Skeletal muscle satellite cell (primary cell): ENCODE measurements at regions not wholly inside any gene's neighbourhood (a gene's known extent, or its start where the extent isn't known, plus 50 kb on each side); places are given as distances from the start of the nearest gene placed in this dataset.

ENCODE experiments used
- H3K27me3 ChIP-seq: 2 replicates; pipeline ENCODE4 v1.7.0; 2013; ENCODE audit warnings: low read length; ENCODE audit not compliant: control insufficient read depth, insufficient read depth
- H3K36me3 ChIP-seq: 2 replicates; pipeline ENCODE4 v1.7.0; 2013; ENCODE audit warnings: mild to moderate bottlenecking, control low read depth, low read length; ENCODE audit not compliant: insufficient read depth
- H3K4me1 ChIP-seq: 2 replicates; pipeline ENCODE4 v1.7.0; 2013; ENCODE audit warnings: low read length; ENCODE audit not compliant: control insufficient read depth, insufficient read depth
- H3K4me2 ChIP-seq: 2 replicates; pipeline ENCODE4 v1.7.0; 2013; ENCODE audit warnings: mild to moderate bottlenecking, low read length
- H3K4me3 ChIP-seq: 2 replicates; pipeline ENCODE4 v1.7.0; 2013; ENCODE audit warnings: low read length
- H3K9ac ChIP-seq: 2 replicates; pipeline ENCODE4 v1.7.0; 2013; ENCODE audit warnings: mild to moderate bottlenecking, low read depth, low read length, moderate library complexity
- H3K9me3 ChIP-seq: replicated peaks from 2 replicates; pipeline ENCODE4 v1.7.0; 2013; ENCODE audit warnings: mild to moderate bottlenecking, control low read depth, low read length

DNA sequence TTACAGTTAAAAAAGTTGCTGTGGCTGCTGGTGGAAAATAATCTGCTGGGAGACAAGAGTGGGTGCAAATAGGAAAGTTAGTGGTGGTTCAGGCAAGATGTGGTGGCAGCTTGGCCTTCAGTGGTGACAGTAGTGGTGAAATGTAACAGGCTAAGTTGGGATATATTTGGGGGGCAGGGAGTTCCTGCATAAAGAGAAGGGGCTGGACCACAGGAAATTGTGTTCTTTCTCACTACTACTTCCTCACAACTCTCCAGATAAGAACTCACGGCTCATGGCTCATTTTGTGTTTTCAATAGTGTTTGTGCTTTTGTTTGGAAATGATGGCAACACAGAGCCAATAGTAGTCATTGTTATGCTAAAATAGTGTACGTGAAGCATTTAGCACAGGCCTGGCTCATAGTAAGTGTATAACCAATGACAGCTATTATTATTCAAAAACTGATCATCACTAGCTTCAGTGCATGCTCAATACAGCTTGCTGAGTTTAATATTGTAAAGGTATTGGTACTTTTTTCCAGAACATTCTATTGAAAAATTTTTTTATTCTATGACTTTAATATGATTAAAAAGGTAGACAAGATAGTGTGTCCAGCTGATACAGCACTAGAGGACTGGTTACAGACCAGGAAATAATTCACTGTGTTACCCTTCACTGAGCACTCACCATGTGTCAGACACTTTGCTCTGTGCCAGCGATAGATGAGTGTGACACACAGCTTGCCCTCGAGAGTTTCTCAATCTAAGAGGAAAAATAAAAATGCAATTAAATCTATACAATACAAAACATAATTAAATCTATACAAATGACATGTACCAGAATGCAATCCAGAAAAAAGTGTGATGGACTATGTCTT is 209.8 kb downstream of the POU4F1 start:
- H3K36me3 ChIP-seq = no peaks in the 10 kb centered on the region

DNA sequence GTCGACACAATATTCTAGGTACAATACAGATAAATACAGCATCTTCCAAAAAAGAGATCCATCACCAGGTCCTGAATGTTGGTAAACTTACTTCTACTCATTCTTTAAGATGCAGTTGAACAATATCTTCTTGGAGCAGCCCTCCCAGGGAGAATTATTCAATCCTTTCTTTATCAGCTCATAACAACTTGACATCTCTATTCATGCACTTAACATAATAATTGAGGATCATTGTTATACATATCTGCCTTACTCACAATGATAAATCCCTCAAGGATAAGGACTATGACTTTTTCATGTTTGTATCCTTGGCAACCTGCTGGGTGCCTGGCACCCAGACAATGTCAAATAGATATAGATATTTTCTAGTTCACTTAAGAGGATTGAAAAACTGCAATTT is 219.5 kb downstream of the POU4F1 start:
- no peak overlapping the region for H3K9ac ChIP-seq
- H3K4me2 ChIP-seq = no peak overlapping the region
- H3K36me3 ChIP-seq = no peaks in the 10 kb centered on the region
- no peaks in the 10 kb centered on the region for H3K4me1 ChIP-seq
- no peaks in the 10 kb centered on the region for H3K27me3 ChIP-seq
- no peaks in the 10 kb centered on the region for H3K9me3 ChIP-seq
- no peak overlapping the region for H3K4me3 ChIP-seq

More for the DNA sequence above, 209.8 kb downstream of the POU4F1 start:
- Histone ChIP-seq H3K9me3 (no peaks in the 10 kb centered on the region), H3K4me3 (no peak overlapping the region), H3K4me2 (no peak overlapping the region), H3K27me3 (no peaks in the 10 kb centered on the region), H3K9ac (no peak overlapping the region), H3K4me1 (no peaks in the 10 kb centered on the region)

- Histone ChIP-seq H3K4me1 (no peaks in the 10 kb centered on the region), H3K4me3 (no peak overlapping the region), H3K36me3 (no peaks in the 10 kb centered on the region), H3K4me2 (no peak overlapping the region), H3K9ac (no peak overlapping the region), H3K9me3 (no peaks in the 10 kb centered on the region), H3K27me3 (no peaks in the 10 kb centered on the region)
These were observed 220.3 kb downstream of the POU4F1 start for GRCh38 chr13:78383071-78383484.

GRCh38 chr13:78382491-78382890 is 220.9 kb downstream of the POU4F1 start:
- Histone ChIP-seq H3K4me1 (no peaks in the 10 kb centered on the region), H3K4me3 (no peak overlapping the region), H3K36me3 (no peaks in the 10 kb centered on the region), H3K27me3 (no peaks in the 10 kb centered on the region), H3K4me2 (no peak overlapping the region), H3K9ac (no peak overlapping the region), H3K9me3 (no peaks in the 10 kb centered on the region)

DNA sequence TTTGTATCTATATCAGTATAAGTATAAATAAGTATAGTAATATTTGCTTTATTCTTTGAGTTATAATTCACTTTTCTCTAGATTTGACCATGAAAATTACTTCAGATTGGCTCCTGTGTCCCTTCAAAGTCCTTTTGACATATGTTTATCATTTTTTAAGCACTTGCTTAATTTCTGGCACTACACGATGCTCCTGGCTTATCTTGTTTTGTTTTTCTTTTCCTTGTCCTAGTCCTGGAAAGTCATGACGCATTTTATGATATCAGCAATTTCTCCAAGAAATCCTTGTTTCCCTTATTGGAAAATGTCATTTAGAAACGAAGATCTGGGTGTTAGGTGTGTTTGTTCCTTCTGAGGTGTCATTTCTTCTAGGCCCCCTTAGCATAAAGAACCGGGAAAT is 226.5 kb downstream of the POU4F1 start:
- Histone ChIP-seq H3K4me3 (no peak overlapping the region), H3K4me1 (peaks cover 15% of the 10 kb centered on the region)

GRCh38 chr13:78376033-78376432 is 227.3 kb downstream of the POU4F1 start:
- H3K9ac ChIP-seq = no peak overlapping the region
- no peaks in the 10 kb centered on the region for H3K27me3 ChIP-seq
- no peaks in the 10 kb centered on the region for H3K36me3 ChIP-seq
- H3K4me3 ChIP-seq = no peak overlapping the region
- no peaks in the 10 kb centered on the region for H3K9me3 ChIP-seq
- H3K4me2 ChIP-seq = peak overlapping the region; percentile 13
- peaks cover 15% of the 10 kb centered on the region for H3K4me1 ChIP-seq

More for the DNA sequence above, 226.5 kb downstream of the POU4F1 start:
- H3K4me2 ChIP-seq = no peak overlapping the region
- H3K27me3 ChIP-seq = no peaks in the 10 kb centered on the region
- no peak overlapping the region for H3K9ac ChIP-seq
- H3K36me3 ChIP-seq = no peaks in the 10 kb centered on the region
- no peaks in the 10 kb centered on the region for H3K9me3 ChIP-seq

DNA sequence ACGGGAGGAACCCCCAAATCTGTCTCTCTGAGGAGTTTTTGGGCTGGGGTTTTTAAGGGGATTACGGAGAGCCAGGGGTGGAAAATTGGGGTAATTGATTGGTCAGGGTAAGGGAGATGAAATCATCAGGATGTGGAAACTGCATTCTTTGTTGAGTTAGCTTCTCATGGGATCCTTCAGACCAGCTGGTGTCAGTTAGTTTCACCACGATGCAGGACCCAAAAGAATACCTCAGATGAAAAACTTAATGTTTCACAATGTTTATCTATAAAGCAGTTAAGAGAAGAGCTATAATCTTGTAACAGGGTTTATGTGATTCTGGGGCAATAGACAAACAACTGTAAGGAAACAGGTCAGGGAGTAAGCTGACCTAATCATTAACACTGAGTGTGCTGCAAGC is 230.8 kb downstream of the POU4F1 start:
- no peak overlapping the region for H3K9ac ChIP-seq
- H3K36me3 ChIP-seq = no peaks in the 10 kb centered on the region
- H3K4me1 ChIP-seq = peaks cover 29% of the 10 kb centered on the region
- H3K27me3 ChIP-seq = no peaks in the 10 kb centered on the region
- no peaks in the 10 kb centered on the region for H3K9me3 ChIP-seq
- H3K4me3 ChIP-seq = no peak overlapping the region
- H3K4me2 ChIP-seq = peak overlapping the region; percentile 50

DNA sequence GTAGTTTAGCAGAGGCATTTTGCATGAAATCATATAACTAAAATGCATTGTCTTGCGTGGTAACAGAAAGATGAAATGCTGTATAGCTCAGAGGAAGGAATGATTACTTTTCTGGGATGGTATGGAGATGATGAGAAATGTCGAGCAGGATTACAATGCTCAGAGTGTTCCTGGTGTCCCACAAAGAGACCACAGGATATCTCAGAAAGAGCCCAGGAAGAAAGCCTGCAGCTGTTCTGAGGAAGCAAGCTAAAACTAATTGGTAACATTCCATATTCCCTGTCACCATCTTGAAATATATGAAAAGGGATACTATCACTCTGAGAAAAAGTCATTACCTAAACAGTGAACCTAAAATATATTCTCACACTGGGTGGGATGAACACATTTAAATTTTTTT is 233.1 kb downstream of the POU4F1 start:
- no peaks in the 10 kb centered on the region for H3K27me3 ChIP-seq
- H3K4me2 ChIP-seq = no peak overlapping the region

GRCh38 chr13:78364711-78365110 is 238.6 kb downstream of the POU4F1 start:
- H3K27me3 ChIP-seq = no peaks in the 10 kb centered on the region
- peaks cover 15% of the 10 kb centered on the region for H3K4me1 ChIP-seq
- no peak overlapping the region for H3K9ac ChIP-seq
- no peaks in the 10 kb centered on the region for H3K9me3 ChIP-seq
- H3K36me3 ChIP-seq = no peaks in the 10 kb centered on the region
- H3K4me3 ChIP-seq = no peak overlapping the region
- no peak overlapping the region for H3K4me2 ChIP-seq

More for the DNA sequence above, 233.1 kb downstream of the POU4F1 start:
- H3K4me3 ChIP-seq = no peak overlapping the region
- H3K9ac ChIP-seq = no peak overlapping the region
- H3K36me3 ChIP-seq = no peaks in the 10 kb centered on the region
- no peaks in the 10 kb centered on the region for H3K9me3 ChIP-seq
- peaks cover 22% of the 10 kb centered on the region for H3K4me1 ChIP-seq

GRCh38 chr13:78341032-78341431 is 262.3 kb downstream of the POU4F1 start:
- Histone ChIP-seq H3K4me2 (no peak overlapping the region), H3K9me3 (no peaks in the 10 kb centered on the region), H3K36me3 (no peaks in the 10 kb centered on the region), H3K9ac (no peak overlapping the region), H3K4me3 (no peak overlapping the region), H3K4me1 (no peaks in the 10 kb centered on the region), H3K27me3 (peaks cover 2% of the 10 kb centered on the region)

DNA sequence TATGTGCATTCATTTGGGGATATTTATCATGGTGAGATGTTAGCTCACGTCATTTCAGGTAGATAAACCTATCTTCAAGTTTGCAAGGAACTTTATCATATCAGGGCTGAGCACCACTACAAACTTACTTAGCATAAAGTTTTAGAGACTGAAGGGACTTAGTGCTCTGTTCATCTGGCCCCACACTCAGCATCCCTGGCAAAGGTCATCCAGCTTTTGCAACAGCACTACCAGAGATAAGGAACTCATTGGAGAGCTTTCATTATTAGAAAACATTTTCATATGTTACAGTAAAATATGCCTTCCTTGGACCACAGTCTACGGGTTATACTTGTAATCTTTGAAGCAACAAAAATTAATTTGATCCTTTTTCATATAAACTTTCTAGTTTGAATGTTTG is 263.4 kb downstream of the POU4F1 start:
- no peak overlapping the region for H3K4me3 ChIP-seq
- no peak overlapping the region for H3K4me2 ChIP-seq
- peaks cover 6% of the 10 kb centered on the region for H3K27me3 ChIP-seq
- H3K36me3 ChIP-seq = no peaks in the 10 kb centered on the region
- H3K4me1 ChIP-seq = no peaks in the 10 kb centered on the region
- no peak overlapping the region for H3K9ac ChIP-seq
- no peaks in the 10 kb centered on the region for H3K9me3 ChIP-seq

GRCh38 chr13:78334059-78334458 is 269.3 kb downstream of the POU4F1 start:
- Histone ChIP-seq H3K27me3 (peaks cover 7% of the 10 kb centered on the region), H3K36me3 (no peaks in the 10 kb centered on the region), H3K4me2 (no peak overlapping the region), H3K4me3 (no peak overlapping the region), H3K9ac (no peak overlapping the region), H3K9me3 (no peaks in the 10 kb centered on the region), H3K4me1 (no peaks in the 10 kb centered on the region)
